Caco-2 (cell line): ENCODE measurements at regions not wholly inside any gene's neighbourhood (a gene's known extent, or its start where the extent isn't known, plus 50 kb on each side); places are given as distances from the start of the nearest gene placed in this dataset.

ENCODE experiments used
- BruUV-seq: library from RNA; stranded (reverse); fragments of 400-500 nt; replicated peaks from 2 replicates; lab custom pipeline; 2021; lab: Mats Ljungman, UMichigan
- CTCF ChIA-PET: fragments of 300-600 bp; sonication (Branson Sonifier 250); formaldehyde crosslinking; loops from one replicate; lab custom pipeline; 2022; ENCODE audit warnings: antibody characterized with exemption; lab: Charles Lee
- POLR2A ChIA-PET: fragments of 300-600 bp; sonication (Branson Sonifier 250); formaldehyde crosslinking; loops from one replicate; lab custom pipeline; 2022; ENCODE audit warnings: antibody characterized with exemption; lab: Charles Lee
- DNase-seq, 2 experiments: peaks; one replicate each; pipeline versions ENCODE4 v3.0.0 to v3.0.0-alpha.2; 2020 to 2022
- H3K27me3 ChIP-seq: replicated peaks from 2 replicates; pipeline ENCODE4 v1.6.0; 2011; ENCODE audit warnings: low read length; ENCODE audit not compliant: control insufficient read depth, insufficient read depth
- H3K36me3 ChIP-seq: 2 replicates; pipeline ENCODE4 v1.5.1; 2011; ENCODE audit warnings: low read length; ENCODE audit not compliant: control insufficient read depth, insufficient read depth
- H3K4me1 ChIP-seq: fragments of 250-450 bp; sonication (Bioruptor Pico); 2 replicates; pipeline ENCODE4 v1.5.1; 2020; ENCODE audit warnings: mild to moderate bottlenecking
- H3K4me3 ChIP-seq: 2 replicates; pipeline ENCODE4 v1.5.1; 2011; ENCODE audit warnings: low read depth, mild to moderate bottlenecking, control low read depth, low read length
- H3K9me3 ChIP-seq: fragments of 250-450 bp; sonication (Bioruptor Pico); 2 replicates; pipeline ENCODE4 v1.5.1; 2020; ENCODE audit warnings: mild to moderate bottlenecking, moderate library complexity
- H3K27ac Mint-ChIP-seq: one replicate; pipeline ENCODE4 v1.8.0; 2022; ENCODE audit warnings: mixed read lengths; ENCODE audit not compliant: unreplicated experiment
- H3K27me3 Mint-ChIP-seq: one replicate; pipeline ENCODE4 v1.8.0; 2022; ENCODE audit warnings: mixed read lengths; ENCODE audit not compliant: insufficient read depth, unreplicated experiment
- H3K36me3 Mint-ChIP-seq: one replicate; pipeline ENCODE4 v1.8.0; 2022; ENCODE audit warnings: mild to moderate bottlenecking, mixed read lengths; ENCODE audit not compliant: insufficient read depth, unreplicated experiment
- H3K4me1 Mint-ChIP-seq: one replicate; pipeline ENCODE4 v1.8.0; 2022; ENCODE audit warnings: low read depth, mixed read lengths; ENCODE audit not compliant: unreplicated experiment
- H3K4me3 Mint-ChIP-seq: one replicate; pipeline ENCODE4 v1.8.0; 2022; ENCODE audit warnings: mild to moderate bottlenecking, moderate library complexity, mixed read lengths; ENCODE audit not compliant: unreplicated experiment
- H3K9me3 Mint-ChIP-seq: one replicate; pipeline ENCODE4 v1.8.0; 2022; ENCODE audit warnings: mixed read lengths; ENCODE audit not compliant: unreplicated experiment
- CTCF ChIP-seq, 2 experiments: fragments of 200-600 bp in 1 of 2; IDR thresholded peaks; 1 replicate in 1 of 2; 2 replicates in 1 of 2; pipeline versions ENCODE4 v1.5.1 to v1.8.0; 2011 to 2022; ENCODE audit warnings: antibody characterized with exemption in 1 of 2, control low read depth in 1 of 2, inconsistent platforms in 1 of 2, low read depth in 1 of 2, low read length in 1 of 2, mild to moderate bottlenecking in 1 of 2, moderate library complexity in 1 of 2; ENCODE audit not compliant: insufficient read depth in 1 of 2, severe bottlenecking in 1 of 2, unreplicated experiment in 1 of 2
- intact Hi-C: fragments of 100-400 bp; cut with micrococcal nuclease; formaldehyde crosslinking; loops from one replicate; pipeline ENCODE4 v1.10.0; 2022; ENCODE audit not compliant: unreplicated experiment

GRCh38 chr1:13896932-13897331, 196.9 kb downstream of the PRDM2 start:
- Mint-ChIP-seq H3K27me3 (peaks cover 8% of the 10 kb centered on the region), H3K27ac (no peak overlapping the region), H3K9me3 (no peaks in the 10 kb centered on the region), H3K4me1 (peaks cover 6% of the 10 kb centered on the region), H3K36me3 (no peaks in the 10 kb centered on the region), H3K4me3 (no peak overlapping the region)
- no peak for TF ChIP-seq CTCF (IDR thresholded peaks at IDR 0.05; ENCODE audit: insufficient read depth in 1 of 2, low read depth in 1 of 2, low read length in 1 of 2, severe bottlenecking in 1 of 2, unreplicated experiment in 1 of 2)
- POLR2A ChIA-PET: no interaction called here
- DNase-seq: no peak
- Histone ChIP-seq H3K27me3 (no peaks in the 10 kb centered on the region), H3K9me3 (no peaks in the 10 kb centered on the region), H3K4me1 (no peaks in the 10 kb centered on the region), H3K36me3 (no peaks in the 10 kb centered on the region), H3K4me3 (no peak overlapping the region)
- intact Hi-C loops: no loop called here
- CTCF ChIA-PET: no interaction called here
- no TSS peak for BruUV-seq

- H3K4me3 Mint-ChIP-seq: no peak overlapping the region
- no peak overlapping the region for H3K27ac Mint-ChIP-seq
- H3K27me3 Mint-ChIP-seq: peaks cover 6% of the 10 kb centered on the region
- H3K9me3 Mint-ChIP-seq: no peaks in the 10 kb centered on the region
- no TSS peak for BruUV-seq
- intact Hi-C loops: no loop called here
- H3K9me3 ChIP-seq: no peaks in the 10 kb centered on the region
- H3K4me1 Mint-ChIP-seq: peaks cover 4% of the 10 kb centered on the region
- POLR2A ChIA-PET: no interaction called here
- CTCF ChIA-PET: no interaction called here
- H3K36me3 ChIP-seq: no peaks in the 10 kb centered on the region
- no peak overlapping the region for H3K4me3 ChIP-seq
- no peaks in the 10 kb centered on the region for H3K27me3 ChIP-seq
- DNase-seq: no peak
- H3K4me1 ChIP-seq: no peaks in the 10 kb centered on the region
- no peak for TF ChIP-seq CTCF (IDR thresholded peaks at IDR 0.05; ENCODE audit: insufficient read depth in 1 of 2, low read depth in 1 of 2, low read length in 1 of 2, severe bottlenecking in 1 of 2, unreplicated experiment in 1 of 2)
- H3K36me3 Mint-ChIP-seq: no peaks in the 10 kb centered on the region
These were observed 198.4 kb downstream of the PRDM2 start for GRCh38 chr1:13898406-13898805.

GRCh38 chr1:13899856-13900255, 199.9 kb downstream of the PRDM2 start:
- Histone ChIP-seq H3K9me3 (no peaks in the 10 kb centered on the region), H3K36me3 (no peaks in the 10 kb centered on the region), H3K4me1 (no peaks in the 10 kb centered on the region), H3K4me3 (no peak overlapping the region), H3K27me3 (no peaks in the 10 kb centered on the region)
- Mint-ChIP-seq H3K4me1 (no peaks in the 10 kb centered on the region), H3K27me3 (peaks cover 2% of the 10 kb centered on the region), H3K9me3 (no peaks in the 10 kb centered on the region), H3K4me3 (no peak overlapping the region), H3K36me3 (no peaks in the 10 kb centered on the region), H3K27ac (no peak overlapping the region)
- ChIA-PET POLR2A (no interaction called here), CTCF (no interaction called here)
- TF ChIP-seq CTCF (IDR thresholded peaks at IDR 0.05; ENCODE audit: insufficient read depth in 1 of 2, low read depth in 1 of 2, low read length in 1 of 2, severe bottlenecking in 1 of 2, unreplicated experiment in 1 of 2): no peak
- DNase-seq: no peak
- no TSS peak for BruUV-seq
- intact Hi-C loops: no loop called here
